ENCODE measurements at regions not wholly inside any gene's neighbourhood (a gene's known extent, or its start where the extent isn't known, plus 50 kb on each side); places are given as distances from the start of the nearest gene placed in this dataset.

- no peak for TF ChIP-seq TCF7 (CRISPR knock-in tag; IDR thresholded peaks at IDR 0.05; ENCODE audit: low read depth)
- TF ChIP-seq ARID4B (CRISPR knock-in tag; IDR thresholded peaks at IDR 0.05; ENCODE audit: borderline replicate concordance) = no peak
- no peak for TF ChIP-seq MXD4 (CRISPR knock-in tag; IDR thresholded peaks at IDR 0.05; ENCODE audit: borderline replicate concordance)
- no peak for TF ChIP-seq ETV6 (CRISPR knock-in tag; IDR thresholded peaks at IDR 0.05)
These were observed 172.4 kb upstream of the CAND1 start for GRCh38 chr12:67096533-67097318.
